Right atrium auricular region (tissue), 2 donors: ENCODE measurements at regions not wholly inside any gene's neighbourhood (a gene's known extent, or its start where the extent isn't known, plus 50 kb on each side); places are given as distances from the start of the nearest gene placed in this dataset.

Experiments used
- DNase-seq: peaks from one replicate; pipeline ENCODE4 v3.0.0-alpha.2; 2019; ENCODE audit warnings: low spot score
- H3K27ac ChIP-seq, 2 donors: fragments of 200-600 bp; sonication (generic); 1 replicate in 1 of 2; 2 replicates in 1 of 2; pipeline ENCODE4 v1.5.1; 2016 to 2019
- H3K27me3 ChIP-seq, 2 donors: fragments of 200-600 bp; sonication (generic); one replicate each; pipeline versions ENCODE4 v1.5.1 to v1.6.0; 2017 to 2019
- H3K36me3 ChIP-seq: fragments of 200-600 bp; sonication (generic); one replicate; pipeline ENCODE4 v1.5.1; 2016
- H3K4me1 ChIP-seq, 2 donors: fragments of 200-600 bp; sonication (generic); one replicate each; pipeline versions ENCODE4 v1.5.1 to v1.6.0; 2017 to 2019
- H3K4me3 ChIP-seq, 2 donors: fragments of 200-600 bp; sonication (generic); 1 replicate in 1 of 2; 2 replicates in 1 of 2; pipeline ENCODE4 v1.5.1; 2017 to 2019; ENCODE audit warnings: mild to moderate bottlenecking in 1 of 2, moderate library complexity in 1 of 2
- H3K9me3 ChIP-seq, 2 donors: fragments of 200-600 bp; sonication (generic); one replicate each; pipeline ENCODE4 v1.5.1; 2019
- CTCF ChIP-seq, 2 donors: fragments of 200-600 bp; sonication (generic); IDR thresholded peaks; one replicate each; pipeline ENCODE4 v1.5.1; 2019; ENCODE audit warnings: antibody characterized with exemption in 2 of 2

GRCh38 chr6:126625019-126625418 lies 285.1 kb downstream of the CENPW start:
- no peaks in the 10 kb centered on the region for H3K9me3 ChIP-seq
- H3K27me3 ChIP-seq = no peaks in the 10 kb centered on the region
- H3K27ac ChIP-seq = no peak overlapping the region
- H3K4me1 ChIP-seq = no peaks in the 10 kb centered on the region
- no peak for DNase-seq
- no peak for TF ChIP-seq CTCF (IDR thresholded peaks at IDR 0.05)
- no peaks in the 10 kb centered on the region for H3K36me3 ChIP-seq
- H3K4me3 ChIP-seq = no peak overlapping the region

GRCh38 chr6:126628125-126628524 lies 288.2 kb downstream of the CENPW start:
- no peaks in the 10 kb centered on the region for H3K9me3 ChIP-seq
- DNase-seq = no peak
- no peaks in the 10 kb centered on the region for H3K4me1 ChIP-seq
- no peak for TF ChIP-seq CTCF (IDR thresholded peaks at IDR 0.05)
- H3K27ac ChIP-seq = no peak overlapping the region
- H3K4me3 ChIP-seq = no peak overlapping the region
- H3K27me3 ChIP-seq = no peaks in the 10 kb centered on the region
- H3K36me3 ChIP-seq = no peaks in the 10 kb centered on the region

- Histone ChIP-seq H3K27ac (no peak overlapping the region), H3K4me3 (no peak overlapping the region), H3K36me3 (no peaks in the 10 kb centered on the region), H3K27me3 (no peaks in the 10 kb centered on the region), H3K9me3 (no peaks in the 10 kb centered on the region), H3K4me1 (no peaks in the 10 kb centered on the region)
- no peak for TF ChIP-seq CTCF (IDR thresholded peaks at IDR 0.05)
- no peak for DNase-seq
These were observed 291.4 kb downstream of the CENPW start for GRCh38 chr6:126631363-126631762.

GRCh38 chr6:126632271-126632670 lies 292.4 kb downstream of the CENPW start:
- Histone ChIP-seq H3K27me3 (no peaks in the 10 kb centered on the region), H3K4me3 (no peak overlapping the region), H3K27ac (no peak overlapping the region), H3K9me3 (no peaks in the 10 kb centered on the region), H3K36me3 (no peaks in the 10 kb centered on the region), H3K4me1 (no peaks in the 10 kb centered on the region)
- TF ChIP-seq CTCF (IDR thresholded peaks at IDR 0.05) = no peak
- no peak for DNase-seq

GRCh38 chr6:126633373-126633772 lies 293.5 kb downstream of the CENPW start:
- no peaks in the 10 kb centered on the region for H3K27me3 ChIP-seq
- H3K4me3 ChIP-seq = no peak overlapping the region
- H3K36me3 ChIP-seq = no peaks in the 10 kb centered on the region
- no peak overlapping the region for H3K27ac ChIP-seq
- H3K4me1 ChIP-seq = no peaks in the 10 kb centered on the region
- TF ChIP-seq CTCF (IDR thresholded peaks at IDR 0.05) = no peak
- DNase-seq = no peak
- no peaks in the 10 kb centered on the region for H3K9me3 ChIP-seq

- Histone ChIP-seq H3K9me3 (no peaks in the 10 kb centered on the region), H3K36me3 (no peaks in the 10 kb centered on the region), H3K4me1 (no peaks in the 10 kb centered on the region), H3K4me3 (no peak overlapping the region), H3K27ac (no peak overlapping the region), H3K27me3 (no peaks in the 10 kb centered on the region)
- DNase-seq = no peak
- no peak for TF ChIP-seq CTCF (IDR thresholded peaks at IDR 0.05)
These were observed 300.4 kb downstream of the CENPW start for GRCh38 chr6:126640356-126640755.
